ENCODE measurements at regions not wholly inside any gene's neighbourhood (a gene's known extent, or its start where the extent isn't known, plus 50 kb on each side); places are given as distances from the start of the nearest gene placed in this dataset.

- H3K27ac ChIP-seq, result no peak overlapping the region
- no peak for TF ChIP-seq CTCF (conservative IDR thresholded peaks at IDR 0.05)
Observed at GRCh38 chr2:35688309-35688708, 667.3 kb upstream of the CRIM1 start.

GRCh38 chr2:35651688-35652323 is 703.8 kb upstream of the CRIM1 start:
- no peak for TF ChIP-seq CTCF (conservative IDR thresholded peaks at IDR 0.05)
- peak overlapping the region; percentile 72 for H3K27ac ChIP-seq

- no peak for TF ChIP-seq CTCF (conservative IDR thresholded peaks at IDR 0.05)
- peak overlapping the region; percentile 63 for H3K27ac ChIP-seq
Observed at GRCh38 chr2:35614640-35615039, 740.9 kb upstream of the CRIM1 start.

GRCh38 chr2:35606394-35606793 is 749.2 kb upstream of the CRIM1 start:
- TF ChIP-seq CTCF (conservative IDR thresholded peaks at IDR 0.05), result no peak

GRCh38 chr2:35598310-35598709 is 757.3 kb upstream of the CRIM1 start:
- H3K27ac ChIP-seq, result no peak overlapping the region
- TF ChIP-seq CTCF (conservative IDR thresholded peaks at IDR 0.05), result no peak

More at GRCh38 chr2:35606394-35606793, 749.2 kb upstream of the CRIM1 start:
- H3K27ac ChIP-seq, result no peak overlapping the region

GRCh38 chr2:35591886-35592285 is 763.7 kb upstream of the CRIM1 start:
- no peak overlapping the region for H3K27ac ChIP-seq
- no peak for TF ChIP-seq CTCF (conservative IDR thresholded peaks at IDR 0.05)

- no peak overlapping the region for H3K27ac ChIP-seq
- TF ChIP-seq CTCF (conservative IDR thresholded peaks at IDR 0.05), result no peak
Observed at GRCh38 chr2:35585972-35586371, 769.6 kb upstream of the CRIM1 start.

Measured in VCaP (cell line).